ENCODE measurements at regions not wholly inside any gene's neighbourhood (a gene's known extent, or its start where the extent isn't known, plus 50 kb on each side); places are given as distances from the start of the nearest gene placed in this dataset.

- no peak for TF ChIP-seq ZNF274 (IDR thresholded peaks at IDR 0.05; ENCODE audit: low read depth, low read length)
- TF ChIP-seq YY1 (IDR thresholded peaks at IDR 0.05; ENCODE audit: insufficient read depth, insufficient read length): no peak
Measured at GRCh38 chr11:71330349-71330748, 78.0 kb upstream of the SHANK2 start.

Measured in NT2/D1 (cell line).